ENCODE measurements at regions not wholly inside any gene's neighbourhood (a gene's known extent, or its start where the extent isn't known, plus 50 kb on each side); places are given as distances from the start of the nearest gene placed in this dataset.

- TF ChIP-seq GABPA (IDR thresholded peaks at IDR 0.05; ENCODE audit: low read depth) (no peak), SUPT20H (IDR thresholded peaks at IDR 0.05; ENCODE audit: borderline replicate concordance, control insufficient read depth, low read depth, low read length) (no peak), ZZZ3 (IDR thresholded peaks at IDR 0.05; ENCODE audit: control insufficient read depth, insufficient read length, low read depth) (no peak), NFIC (IDR thresholded peaks at IDR 0.05; ENCODE audit: low read depth, low read length) (peak; percentile 32; the same call in 1 of the 2 replicates), SREBF1 (IDR thresholded peaks at IDR 0.05; ENCODE audit: low read length) (no peak), SKIL (IDR thresholded peaks at IDR 0.05; ENCODE audit: low read depth, poor library complexity, severe bottlenecking) (peak; percentile 9), MLLT1 (IDR thresholded peaks at IDR 0.05) (0 out of 2 replicates have a peak, but pooled peaks have one; percentile 1), ZBTB40 (IDR thresholded peaks at IDR 0.05; ENCODE audit: borderline replicate concordance) (no peak)
Measured at GRCh38 chr6:137722749-137723272, 144.2 kb upstream of the TNFAIP3 start (continued).
